Mucosa of descending colon (tissue), 3 donors: ENCODE measurements at regions not wholly inside any gene's neighbourhood (a gene's known extent, or its start where the extent isn't known, plus 50 kb on each side); places are given as distances from the start of the nearest gene placed in this dataset.
"Not testable (repeated sequence)": the region's sequence is repeated elsewhere in the genome, so short reads cannot be mapped to it uniquely, and the experiment has no call there.

Experiments
- ATAC-seq: fragments of 200-7000 bp; cut with Tn5 transposase; one replicate; pipeline ENCODE4 v1.9.1; 2020; ENCODE audit warnings: mild to moderate bottlenecking, moderate library complexity
- DNase-seq, 3 donors: peaks; one replicate each; pipeline ENCODE4 v3.0.0-alpha.2; 2020
- H3K36me3 ChIP-seq: fragments of 200-600 bp; one replicate; pipeline ENCODE4 v1.8.0; 2021; ENCODE audit warnings: low read depth, mild to moderate bottlenecking
- H3K4me1 ChIP-seq: fragments of 200-600 bp; one replicate; pipeline ENCODE4 v1.8.0; 2021; ENCODE audit warnings: low read depth, mild to moderate bottlenecking
- H3K4me3 ChIP-seq: fragments of 200-600 bp; one replicate; pipeline ENCODE4 v1.8.0; 2021; ENCODE audit warnings: mild to moderate bottlenecking
- H3K9me3 ChIP-seq: fragments of 200-600 bp; one replicate; pipeline ENCODE4 v1.8.0; 2021; ENCODE audit warnings: mild to moderate bottlenecking
- CTCF ChIP-seq: fragments of 200-600 bp; IDR thresholded peaks from one replicate; pipeline ENCODE4 v1.8.0; 2022; ENCODE audit warnings: antibody characterized with exemption, mild to moderate bottlenecking
- intact Hi-C, 2 donors: fragments of 100-400 bp; cut with DNase I in 1 of 2; cut with micrococcal nuclease in 1 of 2; formaldehyde crosslinking; loops; one replicate each; pipeline versions ENCODE4 v1.11.0 to v1.11.1; 2022; cut with DNase I, micrococcal nuclease
- donor health status: DM: no; HTN: no; CAD: no; lungs with moderate emphysema.
- donor health status: DM: no; HTN: no; CAD: no.
- donor health status: DM: no; HTN: yes; CAD: no.

GRCh38 chr14:76701436-76701835 lies 59.8 kb upstream of the VASH1 start:
- DNase-seq (no peak), ATAC-seq (no peak)
- H3K9me3 ChIP-seq = no peaks in the 10 kb centered on the region
- H3K4me1 ChIP-seq = no peaks in the 10 kb centered on the region
- no peak for TF ChIP-seq CTCF
- no peak overlapping the region for H3K4me3 ChIP-seq
- intact Hi-C loops = no loop called here
- H3K36me3 ChIP-seq = no peaks in the 10 kb centered on the region

- H3K36me3 ChIP-seq = no peaks in the 10 kb centered on the region
- no peaks in the 10 kb centered on the region for H3K4me1 ChIP-seq
- H3K9me3 ChIP-seq = no peaks in the 10 kb centered on the region
- intact Hi-C loops = no loop called here
- no peak for TF ChIP-seq CTCF
- ATAC-seq (no peak), DNase-seq (no peak)
- no peak overlapping the region for H3K4me3 ChIP-seq
Measured at GRCh38 chr14:76701981-76702380, 59.3 kb upstream of the VASH1 start.

- TF ChIP-seq CTCF = no peak
- H3K4me1 ChIP-seq = no peaks in the 10 kb centered on the region
Measured at GRCh38 chr14:76705214-76705613, 56.1 kb upstream of the VASH1 start.

GRCh38 chr14:76706207-76706606 lies 55.1 kb upstream of the VASH1 start:
- H3K4me1 ChIP-seq, H3K9me3 ChIP-seq, ATAC-seq, intact Hi-C loops, DNase-seq, H3K36me3 ChIP-seq, H3K4me3 ChIP-seq: not testable (repeated sequence)

More at GRCh38 chr14:76705214-76705613, 56.1 kb upstream of the VASH1 start:
- ATAC-seq (no peak), DNase-seq (no peak)
- Histone ChIP-seq H3K4me3 (no peak overlapping the region), H3K9me3 (no peaks in the 10 kb centered on the region), H3K36me3 (no peaks in the 10 kb centered on the region)
- intact Hi-C loops = no loop called here

GRCh38 chr14:76706811-76707210 lies 54.5 kb upstream of the VASH1 start:
- intact Hi-C loops = no loop called here
- no peak for DNase-seq
- Histone ChIP-seq H3K4me1 (no peaks in the 10 kb centered on the region), H3K4me3 (no peak overlapping the region), H3K36me3 (no peaks in the 10 kb centered on the region), H3K9me3 (no peaks in the 10 kb centered on the region)
- ATAC-seq = no peak
- TF ChIP-seq CTCF = no peak

- intact Hi-C loops = no loop called here
Measured at GRCh38 chr14:76708028-76708427, 53.2 kb upstream of the VASH1 start.

More at GRCh38 chr14:76708028-76708427, 53.2 kb upstream of the VASH1 start:
- no peak for TF ChIP-seq CTCF
- no peaks in the 10 kb centered on the region for H3K9me3 ChIP-seq
- ATAC-seq (no peak), DNase-seq (no peak)
- H3K4me1 ChIP-seq = no peaks in the 10 kb centered on the region
- no peak overlapping the region for H3K4me3 ChIP-seq
- no peaks in the 10 kb centered on the region for H3K36me3 ChIP-seq
